Liver (tissue), 8 donors: ENCODE measurements at regions not wholly inside any gene's neighbourhood (a gene's known extent, or its start where the extent isn't known, plus 50 kb on each side); places are given as distances from the start of the nearest gene placed in this dataset.

Source experiments
- DNase-seq: peaks from one replicate; pipeline ENCODE4 v3.0.0-alpha.2; 2017; ENCODE audit warnings: low spot score
- H3K27ac ChIP-seq, 2 donors: one replicate each; pipeline ENCODE4 v1.7.0; 2013; ENCODE audit warnings: inconsistent platforms in 2 of 2, low read length in 2 of 2, control low read depth in 1 of 2, low read depth in 1 of 2, mild to moderate bottlenecking in 1 of 2
- H3K27me3 ChIP-seq, 4 donors: one replicate each; pipeline versions ENCODE4 v1.6.1 to v1.7.0; 2013; ENCODE audit warnings: low read length in 3 of 4, inconsistent platforms in 1 of 4, mild to moderate bottlenecking in 1 of 4, moderate library complexity in 1 of 4; ENCODE audit not compliant: control insufficient read depth in 4 of 4, insufficient read depth in 4 of 4
- H3K36me3 ChIP-seq, 4 donors: one replicate each; pipeline versions ENCODE4 v1.6.1 to v1.7.0; 2013; ENCODE audit warnings: low read length in 3 of 4, mild to moderate bottlenecking in 3 of 4, low read depth in 1 of 4, moderate library complexity in 1 of 4; ENCODE audit not compliant: control insufficient read depth in 4 of 4, insufficient read depth in 3 of 4
- H3K4me1 ChIP-seq, 4 donors: one replicate each; pipeline versions ENCODE4 v1.6.1 to v1.7.0; 2013; ENCODE audit warnings: low read length in 3 of 4, mild to moderate bottlenecking in 3 of 4, moderate library complexity in 1 of 4; ENCODE audit not compliant: control insufficient read depth in 4 of 4, insufficient read depth in 4 of 4
- H3K4me3 ChIP-seq, 3 donors: one replicate each; pipeline versions ENCODE4 v1.6.1 to v1.7.0; 2013; ENCODE audit warnings: low read length in 3 of 3, control low read depth in 1 of 3, low read depth in 1 of 3, mild to moderate bottlenecking in 1 of 3
- H3K9ac ChIP-seq, 2 donors: one replicate each; pipeline ENCODE4 v1.7.0; 2013; ENCODE audit warnings: low read length in 2 of 2, mild to moderate bottlenecking in 2 of 2, moderate library complexity in 2 of 2, control low read depth in 1 of 2, low read depth in 1 of 2
- H3K9me3 ChIP-seq, 4 donors: one replicate each; pipeline versions ENCODE4 v1.6.1 to v1.7.0; 2013; ENCODE audit warnings: low read length in 3 of 4; ENCODE audit not compliant: control insufficient read depth in 4 of 4
- FOXA1 ChIP-seq: IDR thresholded peaks from 2 replicates; pipeline ENCODE4 v1.6.1; 2016; ENCODE audit warnings: antibody characterized with exemption
- FOXA2 ChIP-seq: IDR thresholded peaks from 2 replicates; pipeline ENCODE4 v1.6.1; 2016; ENCODE audit warnings: antibody characterized with exemption
- GABPA ChIP-seq, 2 donors: IDR thresholded peaks in 1 of 2; conservative IDR thresholded peaks in 1 of 2; 2 replicates each; pipeline ENCODE4 v1.6.1; 2016; ENCODE audit warnings: antibody characterized with exemption in 2 of 2, mild to moderate bottlenecking in 1 of 2, moderate library complexity in 1 of 2
- HNF4A ChIP-seq, 2 donors: conservative IDR thresholded peaks; 2 replicates each; pipeline ENCODE4 v1.6.1; 2016; ENCODE audit warnings: antibody characterized with exemption in 2 of 2, mild to moderate bottlenecking in 2 of 2
- HNF4G ChIP-seq: IDR thresholded peaks from 2 replicates; pipeline ENCODE4 v1.6.1; 2016; ENCODE audit warnings: antibody characterized with exemption
- JUND ChIP-seq, 2 donors: IDR thresholded peaks; 2 replicates each; pipeline ENCODE4 v1.6.1; 2016; ENCODE audit warnings: antibody characterized with exemption in 2 of 2
- NR2F2 ChIP-seq: IDR thresholded peaks from 2 replicates; pipeline ENCODE4 v1.6.1; 2016; ENCODE audit warnings: antibody characterized with exemption
- RXRA ChIP-seq, 2 donors: IDR thresholded peaks; 2 replicates each; pipeline ENCODE4 v1.6.1; 2017 to 2018; ENCODE audit warnings: antibody characterized with exemption in 2 of 2, mild to moderate bottlenecking in 1 of 2
- SP1 ChIP-seq: IDR thresholded peaks from 2 replicates; pipeline ENCODE4 v1.6.1; 2018; ENCODE audit warnings: antibody characterized with exemption, mild to moderate bottlenecking
- TAF1 ChIP-seq: conservative IDR thresholded peaks from 2 replicates; pipeline ENCODE4 v1.6.1; 2016; ENCODE audit warnings: antibody characterized with exemption, mild to moderate bottlenecking
- YY1 ChIP-seq: IDR thresholded peaks from 2 replicates; pipeline ENCODE4 v1.6.1; 2016; ENCODE audit warnings: antibody characterized with exemption, mild to moderate bottlenecking
- WGBS: extraction: QIAGEN DNeasy Blood & Tissue Kit; methylation state at CpG from one replicate; pipeline ENCODE4 v1.1.7; 2013; 5-methylcytosine and 5-hydroxymethylcytosine counted together
- TF ChIP-seq, protein P1 (sequence below): IDR thresholded peaks from 2 replicates; pipeline ENCODE4 v1.6.1; 2016; ENCODE audit warnings: antibody characterized with exemption
- TF ChIP-seq, protein P2 (sequence below): IDR thresholded peaks from 2 replicates; pipeline ENCODE4 v1.6.1; 2016; ENCODE audit warnings: antibody characterized with exemption
- TF ChIP-seq, protein P3 (sequence below): IDR thresholded peaks from 2 replicates; pipeline ENCODE4 v1.6.1; 2016; ENCODE audit warnings: antibody characterized with exemption
- TF ChIP-seq, protein P4 (sequence below): IDR thresholded peaks from 2 replicates; pipeline ENCODE4 v1.6.1; 2016; ENCODE audit warnings: antibody characterized with exemption, mild to moderate bottlenecking
- TF ChIP-seq, protein P5 (sequence below): fragments of 150-350 bp; IDR thresholded peaks from 2 replicates; pipeline ENCODE4 v1.5.1; 2017; ENCODE audit warnings: improper control_type of control experiment, low read depth, low read length; ENCODE audit not compliant: missing input control
- donor health status: healthy.
- donor health status: healthy.
- donor health status: healthy.
- donor health status: healthy.
- donor health status: healthy.

DNA sequence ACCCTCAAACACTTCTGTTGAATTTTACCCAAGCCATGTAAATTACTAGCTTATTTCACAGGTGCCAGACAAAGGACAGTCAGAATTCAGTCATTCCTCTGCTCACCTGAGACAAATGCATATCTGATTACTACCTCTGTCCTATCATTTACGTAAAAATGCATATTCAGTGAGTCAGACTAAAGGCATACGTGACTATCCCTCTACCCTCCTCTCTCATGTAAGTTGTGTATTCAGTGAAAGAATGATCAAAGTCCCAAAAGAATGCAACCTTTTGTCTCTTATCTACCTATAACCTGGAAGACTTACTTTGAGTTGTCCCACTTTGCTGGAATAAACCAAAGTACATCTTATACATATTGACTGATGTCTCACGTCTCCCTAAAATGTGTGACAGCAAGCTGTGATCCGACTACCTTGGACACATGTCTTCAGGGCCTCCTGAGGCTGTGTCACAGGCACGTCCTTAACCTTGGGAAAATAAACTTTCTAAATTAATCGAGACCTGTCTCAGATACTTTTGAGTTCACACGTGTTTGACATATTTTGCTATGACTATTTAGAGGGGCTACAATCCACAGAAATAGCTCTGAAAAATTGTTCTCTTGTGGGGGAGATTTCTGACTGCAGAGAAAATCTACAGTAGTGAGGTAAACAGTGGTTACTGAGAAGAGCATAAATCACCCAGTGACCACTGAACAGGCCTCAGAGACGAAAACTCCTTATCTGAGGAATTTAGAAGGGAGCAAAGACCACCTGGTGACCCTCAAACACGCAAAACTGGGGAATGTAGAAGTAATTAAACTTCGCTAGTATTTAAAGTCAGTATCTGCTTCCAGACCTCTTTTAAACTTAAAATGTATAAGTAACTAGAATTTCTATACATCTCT is 1575.8 kb downstream of the STIM2 start:
- no peaks in the 10 kb centered on the region for H3K36me3 ChIP-seq
- WGBS = 73% methylated on average over 10 of the region's 10 CpGs
- DNase-seq = no peak

DNA sequence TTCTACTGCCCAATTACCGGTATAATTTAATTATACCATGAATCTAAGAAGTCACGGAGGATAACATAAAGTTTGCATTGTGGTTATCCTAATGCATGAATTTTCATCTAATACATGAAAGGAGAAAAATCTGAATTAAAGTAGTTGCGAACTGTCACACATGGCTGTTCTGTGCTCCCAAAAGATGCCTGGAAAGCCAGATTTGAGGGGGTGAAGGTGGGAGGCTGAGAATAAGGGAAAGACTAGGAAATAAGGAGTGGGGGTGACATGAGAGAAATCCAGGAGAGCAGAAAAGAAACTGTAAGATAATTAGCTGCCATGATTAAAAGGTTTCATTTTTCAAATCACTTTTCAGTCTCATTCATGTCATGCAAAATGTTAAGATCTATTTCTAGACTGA is 1582.7 kb downstream of the STIM2 start:
- 96% methylated on average over 3 of the region's 3 CpGs for WGBS
- no peaks in the 10 kb centered on the region for H3K36me3 ChIP-seq

More for the DNA sequence above, 1575.8 kb downstream of the STIM2 start:
- no peak overlapping the region for H3K27ac ChIP-seq
- H3K4me3 ChIP-seq = no peak overlapping the region
- no peaks in the 10 kb centered on the region for H3K27me3 ChIP-seq
- TF ChIP-seq YY1 (no peak), GABPA (IDR thresholded peaks at IDR 0.05 in 1 of 2, conservative IDR thresholded peaks at IDR 0.05 in 1 of 2) (no peak), SP1 (no peak), FOXA1 (no peak), RXRA (IDR thresholded peaks at IDR 0.05) (no peak), FOXA2 (no peak), TAF1 (no peak)
- TF ChIP-seq, protein P1, sequence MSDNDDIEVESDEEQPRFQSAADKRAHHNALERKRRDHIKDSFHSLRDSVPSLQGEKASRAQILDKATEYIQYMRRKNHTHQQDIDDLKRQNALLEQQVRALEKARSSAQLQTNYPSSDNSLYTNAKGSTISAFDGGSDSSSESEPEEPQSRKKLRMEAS = no peak
- no peak overlapping the region for H3K9ac ChIP-seq
- H3K9me3 ChIP-seq = no peaks in the 10 kb centered on the region
- H3K4me1 ChIP-seq = no peaks in the 10 kb centered on the region

DNA sequence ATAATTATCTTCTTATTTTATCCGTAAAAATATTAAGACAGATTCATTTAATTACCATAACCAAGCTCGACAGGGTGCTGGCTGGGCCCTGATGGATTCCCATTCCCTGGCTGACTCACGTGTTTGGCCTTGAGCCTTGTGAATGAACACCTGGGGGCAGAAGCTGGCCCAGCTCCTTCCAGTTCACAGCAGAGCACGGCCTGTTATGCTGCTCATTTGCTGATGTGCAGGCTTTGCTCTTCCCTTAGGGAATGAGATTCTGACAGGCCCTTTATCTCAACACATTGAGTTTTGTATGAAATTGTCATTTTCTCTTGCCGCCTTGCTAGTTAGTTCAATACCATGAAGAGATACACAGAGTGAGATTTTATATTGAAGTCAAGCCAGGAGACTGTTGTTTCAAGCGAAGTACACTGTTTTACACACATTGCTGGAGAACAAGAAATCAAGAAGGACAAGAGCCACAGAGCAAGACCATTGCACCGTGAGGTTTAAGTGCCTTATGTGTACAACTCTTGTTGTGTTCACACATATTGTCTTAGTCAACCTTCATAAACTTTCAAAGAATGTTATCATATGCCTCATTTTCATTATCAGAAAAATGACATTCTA is 1583.3 kb downstream of the STIM2 start:
- no peaks in the 10 kb centered on the region for H3K9me3 ChIP-seq
- no peaks in the 10 kb centered on the region for H3K4me1 ChIP-seq
- H3K36me3 ChIP-seq = no peaks in the 10 kb centered on the region
- H3K27me3 ChIP-seq = no peaks in the 10 kb centered on the region
- 73% methylated on average over 7 of the region's 7 CpGs for WGBS
- H3K27ac ChIP-seq = no peak overlapping the region
- no peak overlapping the region for H3K9ac ChIP-seq
- DNase-seq = no peak
- no peak overlapping the region for H3K4me3 ChIP-seq
- TF ChIP-seq, protein P1 = no peak
- TF ChIP-seq YY1 (no peak), RXRA (IDR thresholded peaks at IDR 0.05) (no peak), HNF4G (no peak), GABPA (IDR thresholded peaks at IDR 0.05 in 1 of 2, conservative IDR thresholded peaks at IDR 0.05 in 1 of 2) (no peak), SP1 (no peak), FOXA1 (no peak), HNF4A (conservative IDR thresholded peaks at IDR 0.05) (no peak), TAF1 (no peak)
- TF ChIP-seq, protein P2, sequence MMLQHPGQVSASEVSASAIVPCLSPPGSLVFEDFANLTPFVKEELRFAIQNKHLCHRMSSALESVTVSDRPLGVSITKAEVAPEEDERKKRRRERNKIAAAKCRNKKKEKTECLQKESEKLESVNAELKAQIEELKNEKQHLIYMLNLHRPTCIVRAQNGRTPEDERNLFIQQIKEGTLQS = no peak
- TF ChIP-seq, protein P3, sequence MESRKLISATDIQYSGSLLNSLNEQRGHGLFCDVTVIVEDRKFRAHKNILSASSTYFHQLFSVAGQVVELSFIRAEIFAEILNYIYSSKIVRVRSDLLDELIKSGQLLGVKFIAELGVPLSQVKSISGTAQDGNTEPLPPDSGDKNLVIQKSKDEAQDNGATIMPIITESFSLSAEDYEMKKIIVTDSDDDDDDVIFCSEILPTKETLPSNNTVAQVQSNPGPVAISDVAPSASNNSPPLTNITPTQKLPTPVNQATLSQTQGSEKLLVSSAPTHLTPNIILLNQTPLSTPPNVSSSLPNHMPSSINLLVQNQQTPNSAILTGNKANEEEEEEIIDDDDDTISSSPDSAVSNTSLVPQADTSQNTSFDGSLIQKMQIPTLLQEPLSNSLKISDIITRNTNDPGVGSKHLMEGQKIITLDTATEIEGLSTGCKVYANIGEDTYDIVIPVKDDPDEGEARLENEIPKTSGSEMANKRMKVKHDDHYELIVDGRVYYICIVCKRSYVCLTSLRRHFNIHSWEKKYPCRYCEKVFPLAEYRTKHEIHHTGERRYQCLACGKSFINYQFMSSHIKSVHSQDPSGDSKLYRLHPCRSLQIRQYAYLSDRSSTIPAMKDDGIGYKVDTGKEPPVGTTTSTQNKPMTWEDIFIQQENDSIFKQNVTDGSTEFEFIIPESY = no peak
- TF ChIP-seq, protein P4, sequence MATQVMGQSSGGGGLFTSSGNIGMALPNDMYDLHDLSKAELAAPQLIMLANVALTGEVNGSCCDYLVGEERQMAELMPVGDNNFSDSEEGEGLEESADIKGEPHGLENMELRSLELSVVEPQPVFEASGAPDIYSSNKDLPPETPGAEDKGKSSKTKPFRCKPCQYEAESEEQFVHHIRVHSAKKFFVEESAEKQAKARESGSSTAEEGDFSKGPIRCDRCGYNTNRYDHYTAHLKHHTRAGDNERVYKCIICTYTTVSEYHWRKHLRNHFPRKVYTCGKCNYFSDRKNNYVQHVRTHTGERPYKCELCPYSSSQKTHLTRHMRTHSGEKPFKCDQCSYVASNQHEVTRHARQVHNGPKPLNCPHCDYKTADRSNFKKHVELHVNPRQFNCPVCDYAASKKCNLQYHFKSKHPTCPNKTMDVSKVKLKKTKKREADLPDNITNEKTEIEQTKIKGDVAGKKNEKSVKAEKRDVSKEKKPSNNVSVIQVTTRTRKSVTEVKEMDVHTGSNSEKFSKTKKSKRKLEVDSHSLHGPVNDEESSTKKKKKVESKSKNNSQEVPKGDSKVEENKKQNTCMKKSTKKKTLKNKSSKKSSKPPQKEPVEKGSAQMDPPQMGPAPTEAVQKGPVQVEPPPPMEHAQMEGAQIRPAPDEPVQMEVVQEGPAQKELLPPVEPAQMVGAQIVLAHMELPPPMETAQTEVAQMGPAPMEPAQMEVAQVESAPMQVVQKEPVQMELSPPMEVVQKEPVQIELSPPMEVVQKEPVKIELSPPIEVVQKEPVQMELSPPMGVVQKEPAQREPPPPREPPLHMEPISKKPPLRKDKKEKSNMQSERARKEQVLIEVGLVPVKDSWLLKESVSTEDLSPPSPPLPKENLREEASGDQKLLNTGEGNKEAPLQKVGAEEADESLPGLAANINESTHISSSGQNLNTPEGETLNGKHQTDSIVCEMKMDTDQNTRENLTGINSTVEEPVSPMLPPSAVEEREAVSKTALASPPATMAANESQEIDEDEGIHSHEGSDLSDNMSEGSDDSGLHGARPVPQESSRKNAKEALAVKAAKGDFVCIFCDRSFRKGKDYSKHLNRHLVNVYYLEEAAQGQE = no peak

More for the DNA sequence above, 1582.7 kb downstream of the STIM2 start:
- Histone ChIP-seq H3K9me3 (no peaks in the 10 kb centered on the region), H3K27ac (no peak overlapping the region), H3K4me3 (no peak overlapping the region), H3K27me3 (no peaks in the 10 kb centered on the region), H3K4me1 (no peaks in the 10 kb centered on the region), H3K9ac (no peak overlapping the region)
- TF ChIP-seq NR2F2 = no peak
- TF ChIP-seq JUND (IDR thresholded peaks at IDR 0.05) = no peak
- TF ChIP-seq, protein P5, sequence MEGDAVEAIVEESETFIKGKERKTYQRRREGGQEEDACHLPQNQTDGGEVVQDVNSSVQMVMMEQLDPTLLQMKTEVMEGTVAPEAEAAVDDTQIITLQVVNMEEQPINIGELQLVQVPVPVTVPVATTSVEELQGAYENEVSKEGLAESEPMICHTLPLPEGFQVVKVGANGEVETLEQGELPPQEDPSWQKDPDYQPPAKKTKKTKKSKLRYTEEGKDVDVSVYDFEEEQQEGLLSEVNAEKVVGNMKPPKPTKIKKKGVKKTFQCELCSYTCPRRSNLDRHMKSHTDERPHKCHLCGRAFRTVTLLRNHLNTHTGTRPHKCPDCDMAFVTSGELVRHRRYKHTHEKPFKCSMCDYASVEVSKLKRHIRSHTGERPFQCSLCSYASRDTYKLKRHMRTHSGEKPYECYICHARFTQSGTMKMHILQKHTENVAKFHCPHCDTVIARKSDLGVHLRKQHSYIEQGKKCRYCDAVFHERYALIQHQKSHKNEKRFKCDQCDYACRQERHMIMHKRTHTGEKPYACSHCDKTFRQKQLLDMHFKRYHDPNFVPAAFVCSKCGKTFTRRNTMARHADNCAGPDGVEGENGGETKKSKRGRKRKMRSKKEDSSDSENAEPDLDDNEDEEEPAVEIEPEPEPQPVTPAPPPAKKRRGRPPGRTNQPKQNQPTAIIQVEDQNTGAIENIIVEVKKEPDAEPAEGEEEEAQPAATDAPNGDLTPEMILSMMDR = no peak
- TF ChIP-seq, protein P2 = no peak
- TF ChIP-seq TAF1 = no peak
- no peak for DNase-seq
